Osteoblast (primary cell): ENCODE measurements at regions not wholly inside any gene's neighbourhood (a gene's known extent, or its start where the extent isn't known, plus 50 kb on each side); places are given as distances from the start of the nearest gene placed in this dataset.

Experiments
- DNase-seq: peaks from one replicate; pipeline ENCODE4 v3.0.0; 2011; ENCODE audit warnings: low spot score, mixed read lengths; ENCODE audit not compliant: insufficient read length; ENCODE audit errors: missing footprints
- H2AFZ ChIP-seq: 2 replicates; pipeline ENCODE4 v1.6.0; 2011; ENCODE audit warnings: mild to moderate bottlenecking, low read length
- H3K27ac ChIP-seq: 2 replicates; pipeline ENCODE4 v1.5.1; 2011; ENCODE audit warnings: mild to moderate bottlenecking, low read depth, low read length, moderate library complexity
- H3K27me3 ChIP-seq: 2 replicates; pipeline ENCODE4 v1.6.0; 2012; ENCODE audit warnings: mild to moderate bottlenecking, control low read depth, inconsistent platforms, low read length, moderate library complexity; ENCODE audit not compliant: insufficient read depth
- H3K36me3 ChIP-seq: 2 replicates; pipeline ENCODE4 v1.5.1; 2011; ENCODE audit warnings: mild to moderate bottlenecking, low read length, control low read depth, moderate library complexity; ENCODE audit not compliant: insufficient read depth
- H3K4me1 ChIP-seq: 2 replicates; pipeline ENCODE4 v1.5.1; 2011; ENCODE audit warnings: mild to moderate bottlenecking, low read length, control low read depth, moderate library complexity; ENCODE audit not compliant: insufficient read depth
- H3K4me2 ChIP-seq: 2 replicates; pipeline ENCODE4 v1.6.0; 2011; ENCODE audit warnings: mild to moderate bottlenecking, low read length; ENCODE audit not compliant: insufficient read depth
- H3K4me3 ChIP-seq: fragments of 200-600 bp; sonication (generic); 3 replicates; pipeline ENCODE4 v1.5.1; 2012; ENCODE audit warnings: mild to moderate bottlenecking, low read length, inconsistent platforms; ENCODE audit not compliant: insufficient read depth
- H3K79me2 ChIP-seq: 2 replicates; pipeline ENCODE4 v1.6.0; 2012; ENCODE audit warnings: mild to moderate bottlenecking, low read length, control low read depth, inconsistent platforms; ENCODE audit not compliant: insufficient read depth
- H3K9me3 ChIP-seq: 2 replicates; pipeline ENCODE4 v1.5.1; 2011; ENCODE audit warnings: low read depth, low read length, control low read depth
- H4K20me1 ChIP-seq: 2 replicates; pipeline ENCODE4 v1.6.0; 2012; ENCODE audit warnings: mild to moderate bottlenecking, low read length, control low read depth; ENCODE audit not compliant: insufficient read depth
- TF ChIP-seq, protein P1 (sequence below): IDR thresholded peaks from 2 replicates; pipeline ENCODE4 v1.5.1; 2011; ENCODE audit warnings: mild to moderate bottlenecking, low read depth, low read length, moderate library complexity; ENCODE audit errors: extremely low read depth

GRCh38 chr22:27257987-27258386 is 543.6 kb downstream of the MN1 start:
- H3K4me1 ChIP-seq, result no peaks in the 10 kb centered on the region
- no peak for DNase-seq
- H3K9me3 ChIP-seq, result peaks cover 9% of the 10 kb centered on the region
- no peaks in the 10 kb centered on the region for H3K36me3 ChIP-seq
- TF ChIP-seq, protein P1, sequence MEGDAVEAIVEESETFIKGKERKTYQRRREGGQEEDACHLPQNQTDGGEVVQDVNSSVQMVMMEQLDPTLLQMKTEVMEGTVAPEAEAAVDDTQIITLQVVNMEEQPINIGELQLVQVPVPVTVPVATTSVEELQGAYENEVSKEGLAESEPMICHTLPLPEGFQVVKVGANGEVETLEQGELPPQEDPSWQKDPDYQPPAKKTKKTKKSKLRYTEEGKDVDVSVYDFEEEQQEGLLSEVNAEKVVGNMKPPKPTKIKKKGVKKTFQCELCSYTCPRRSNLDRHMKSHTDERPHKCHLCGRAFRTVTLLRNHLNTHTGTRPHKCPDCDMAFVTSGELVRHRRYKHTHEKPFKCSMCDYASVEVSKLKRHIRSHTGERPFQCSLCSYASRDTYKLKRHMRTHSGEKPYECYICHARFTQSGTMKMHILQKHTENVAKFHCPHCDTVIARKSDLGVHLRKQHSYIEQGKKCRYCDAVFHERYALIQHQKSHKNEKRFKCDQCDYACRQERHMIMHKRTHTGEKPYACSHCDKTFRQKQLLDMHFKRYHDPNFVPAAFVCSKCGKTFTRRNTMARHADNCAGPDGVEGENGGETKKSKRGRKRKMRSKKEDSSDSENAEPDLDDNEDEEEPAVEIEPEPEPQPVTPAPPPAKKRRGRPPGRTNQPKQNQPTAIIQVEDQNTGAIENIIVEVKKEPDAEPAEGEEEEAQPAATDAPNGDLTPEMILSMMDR, result peak; percentile 31
- H3K27ac ChIP-seq, result no peak overlapping the region
- no peaks in the 10 kb centered on the region for H4K20me1 ChIP-seq
- H3K4me3 ChIP-seq, result no peak overlapping the region
- peaks cover 3% of the 10 kb centered on the region for H3K27me3 ChIP-seq
- no peaks in the 10 kb centered on the region for H3K79me2 ChIP-seq
- no peak overlapping the region for H3K4me2 ChIP-seq
- H2AFZ ChIP-seq, result no peak overlapping the region

GRCh38 chr22:27258616-27259172 is 542.9 kb downstream of the MN1 start:
- Histone ChIP-seq H3K4me1 (no peaks in the 10 kb centered on the region), H3K9me3 (peaks cover 6% of the 10 kb centered on the region), H3K4me3 (no peak overlapping the region), H3K27me3 (peaks cover 3% of the 10 kb centered on the region), H3K27ac (no peak overlapping the region), H2AFZ (no peak overlapping the region), H4K20me1 (no peaks in the 10 kb centered on the region), H3K36me3 (no peaks in the 10 kb centered on the region), H3K79me2 (no peaks in the 10 kb centered on the region), H3K4me2 (no peak overlapping the region)
- no peak for DNase-seq
- TF ChIP-seq, protein P1, result no peak

GRCh38 chr22:27259433-27259832 is 542.1 kb downstream of the MN1 start:
- Histone ChIP-seq H3K4me2 (no peak overlapping the region), H3K4me3 (no peak overlapping the region), H3K27ac (no peak overlapping the region), H3K36me3 (no peaks in the 10 kb centered on the region), H2AFZ (no peak overlapping the region), H3K79me2 (no peaks in the 10 kb centered on the region), H4K20me1 (no peaks in the 10 kb centered on the region), H3K9me3 (peaks cover 6% of the 10 kb centered on the region), H3K4me1 (no peaks in the 10 kb centered on the region), H3K27me3 (peaks cover 3% of the 10 kb centered on the region)
- TF ChIP-seq, protein P1, result no peak
- DNase-seq, result no peak

DNA sequence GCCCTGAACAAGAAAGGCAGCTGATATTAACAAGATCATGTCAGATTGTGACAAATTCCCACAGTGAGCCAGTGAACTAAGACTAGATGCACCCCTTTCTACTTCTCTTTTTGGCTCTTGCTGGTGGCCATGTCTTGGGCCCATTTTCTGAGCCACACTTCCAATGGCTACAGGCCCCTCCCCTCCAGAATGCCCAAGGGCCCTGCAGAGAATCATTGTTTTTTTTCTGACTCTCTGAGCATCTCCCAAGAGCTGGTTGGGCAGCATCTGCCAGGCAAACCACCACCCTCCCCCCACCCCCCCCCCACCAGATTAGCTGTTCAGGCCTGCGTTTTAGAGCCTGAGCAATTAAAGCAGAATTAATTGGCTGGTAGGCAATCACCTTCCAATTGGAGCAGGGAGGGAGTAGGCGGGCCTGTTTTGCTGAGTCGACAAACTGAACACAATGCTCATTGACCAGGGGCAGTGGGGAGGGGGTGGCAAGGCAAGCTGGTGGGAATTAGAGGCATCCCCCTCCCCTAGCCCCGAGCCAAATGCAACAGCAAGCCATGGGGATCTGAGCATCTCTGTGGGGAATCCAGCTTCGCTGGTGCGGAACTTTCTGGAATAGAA is 541.4 kb downstream of the MN1 start:
- Histone ChIP-seq H4K20me1 (no peaks in the 10 kb centered on the region), H2AFZ (no peak overlapping the region), H3K36me3 (no peaks in the 10 kb centered on the region), H3K27me3 (peaks cover 3% of the 10 kb centered on the region), H3K4me1 (no peaks in the 10 kb centered on the region), H3K4me3 (no peak overlapping the region), H3K4me2 (no peak overlapping the region), H3K27ac (no peak overlapping the region), H3K79me2 (no peaks in the 10 kb centered on the region), H3K9me3 (peaks cover 6% of the 10 kb centered on the region)
- no peak for DNase-seq
- TF ChIP-seq, protein P1, result no peak
